HUES48 (cell line): ENCODE measurements at regions not wholly inside any gene's neighbourhood (a gene's known extent, or its start where the extent isn't known, plus 50 kb on each side); places are given as distances from the start of the nearest gene placed in this dataset.

ENCODE experiments used
- H3K27ac ChIP-seq: one replicate; pipeline ENCODE4 v1.7.0; 2013; ENCODE audit warnings: low read depth, low read length, inconsistent platforms
- H3K27me3 ChIP-seq: 2 replicates; pipeline ENCODE4 v1.6.1; 2013; ENCODE audit warnings: mild to moderate bottlenecking, low read length; ENCODE audit not compliant: control insufficient read depth, insufficient read depth
- H3K36me3 ChIP-seq: 2 replicates; pipeline ENCODE4 v1.6.1; 2013; ENCODE audit warnings: low read length; ENCODE audit not compliant: control insufficient read depth, insufficient read depth
- H3K4me1 ChIP-seq: 2 replicates; pipeline ENCODE4 v1.6.1; 2013; ENCODE audit warnings: mild to moderate bottlenecking, low read length; ENCODE audit not compliant: control insufficient read depth, insufficient read depth
- H3K4me3 ChIP-seq: 2 replicates; pipeline ENCODE4 v1.5.1; 2013; ENCODE audit warnings: mild to moderate bottlenecking, low read depth, low read length
- H3K9ac ChIP-seq: 2 replicates; pipeline ENCODE4 v1.6.1; 2013; ENCODE audit warnings: mild to moderate bottlenecking, low read depth, low read length, moderate library complexity
- H3K9me3 ChIP-seq: 2 replicates; pipeline ENCODE4 v1.6.1; 2013; ENCODE audit warnings: low read length; ENCODE audit not compliant: control insufficient read depth, insufficient read depth

GRCh38 chr14:56501909-56502530 lies 77.6 kb upstream of the TMEM260 start:
- Histone ChIP-seq H3K27ac (peak overlapping the region; percentile 71), H3K36me3 (no peaks in the 10 kb centered on the region), H3K4me3 (peak overlapping the region; percentile 32; the same call in 1 of the 2 replicates), H3K9me3 (no peaks in the 10 kb centered on the region), H3K9ac (no peak overlapping the region), H3K27me3 (no peaks in the 10 kb centered on the region), H3K4me1 (peaks cover 18% of the 10 kb centered on the region)

- no peaks in the 10 kb centered on the region for H3K27me3 ChIP-seq
- H3K4me1 ChIP-seq = peaks cover 18% of the 10 kb centered on the region
- no peaks in the 10 kb centered on the region for H3K9me3 ChIP-seq
- H3K36me3 ChIP-seq = no peaks in the 10 kb centered on the region
- H3K4me3 ChIP-seq = no peak overlapping the region
- H3K27ac ChIP-seq = no peak overlapping the region
- no peak overlapping the region for H3K9ac ChIP-seq
Observed at GRCh38 chr14:56505361-56505760, 74.2 kb upstream of the TMEM260 start.

GRCh38 chr14:56512521-56512920 lies 67.1 kb upstream of the TMEM260 start:
- H3K27ac ChIP-seq = no peak overlapping the region
- H3K9me3 ChIP-seq = no peaks in the 10 kb centered on the region
- H3K4me3 ChIP-seq = no peak overlapping the region
- no peaks in the 10 kb centered on the region for H3K36me3 ChIP-seq
- no peak overlapping the region for H3K9ac ChIP-seq
- H3K4me1 ChIP-seq = no peaks in the 10 kb centered on the region
- H3K27me3 ChIP-seq = no peaks in the 10 kb centered on the region

GRCh38 chr14:56514663-56515371 lies 64.8 kb upstream of the TMEM260 start:
- H3K4me3 ChIP-seq = no peak overlapping the region
- no peaks in the 10 kb centered on the region for H3K36me3 ChIP-seq
- peaks cover 7% of the 10 kb centered on the region; the same call in 1 of the 2 replicates for H3K4me1 ChIP-seq
- H3K9ac ChIP-seq = no peak overlapping the region
- no peaks in the 10 kb centered on the region for H3K27me3 ChIP-seq
- H3K9me3 ChIP-seq = no peaks in the 10 kb centered on the region
- H3K27ac ChIP-seq = no peak overlapping the region

GRCh38 chr14:56515739-56516138 lies 63.9 kb upstream of the TMEM260 start:
- no peak overlapping the region for H3K4me3 ChIP-seq
- no peak overlapping the region for H3K9ac ChIP-seq
- H3K4me1 ChIP-seq = peaks cover 7% of the 10 kb centered on the region; the same call in 1 of the 2 replicates
- no peaks in the 10 kb centered on the region for H3K9me3 ChIP-seq
- no peak overlapping the region for H3K27ac ChIP-seq
- H3K36me3 ChIP-seq = no peaks in the 10 kb centered on the region
- H3K27me3 ChIP-seq = no peaks in the 10 kb centered on the region

GRCh38 chr14:56522403-56522802 lies 57.2 kb upstream of the TMEM260 start:
- peaks cover 3% of the 10 kb centered on the region; the same call in 1 of the 2 replicates for H3K27me3 ChIP-seq
- H3K4me1 ChIP-seq = peaks cover 32% of the 10 kb centered on the region
- H3K36me3 ChIP-seq = no peaks in the 10 kb centered on the region
- no peak overlapping the region for H3K4me3 ChIP-seq
- no peak overlapping the region for H3K9ac ChIP-seq
- H3K9me3 ChIP-seq = no peaks in the 10 kb centered on the region
- no peak overlapping the region for H3K27ac ChIP-seq

GRCh38 chr14:56524971-56525677 lies 54.5 kb upstream of the TMEM260 start:
- H3K9me3 ChIP-seq = no peaks in the 10 kb centered on the region
- H3K27ac ChIP-seq = peak overlapping the region; percentile 79
- H3K36me3 ChIP-seq = no peaks in the 10 kb centered on the region
- H3K4me3 ChIP-seq = no peak overlapping the region
- no peak overlapping the region for H3K9ac ChIP-seq
- H3K27me3 ChIP-seq = peaks cover 9% of the 10 kb centered on the region; the same call in 1 of the 2 replicates
- H3K4me1 ChIP-seq = peaks cover 34% of the 10 kb centered on the region

- Histone ChIP-seq H3K27me3 (peaks cover 9% of the 10 kb centered on the region; the same call in 1 of the 2 replicates), H3K9me3 (no peaks in the 10 kb centered on the region), H3K27ac (no peak overlapping the region), H3K36me3 (no peaks in the 10 kb centered on the region), H3K4me1 (peaks cover 32% of the 10 kb centered on the region), H3K4me3 (no peak overlapping the region), H3K9ac (no peak overlapping the region)
Observed at GRCh38 chr14:56528927-56529326, 50.7 kb upstream of the TMEM260 start.
